ENCODE measurements at regions not wholly inside any gene's neighbourhood (a gene's known extent, or its start where the extent isn't known, plus 50 kb on each side); places are given as distances from the start of the nearest gene placed in this dataset.

- CTCF ChIA-PET = no interaction called here
Measured at GRCh38 chr12:61018571-61018970, 1241.6 kb upstream of the USP15 start.

GRCh38 chr12:61023231-61023630, 1237.0 kb upstream of the USP15 start:
- H3K4me1 Mint-ChIP-seq (ENCODE audit: low read depth) = no peaks in the 10 kb centered on the region

More at GRCh38 chr12:61018571-61018970, 1241.6 kb upstream of the USP15 start:
- Mint-ChIP-seq H3K36me3 (ENCODE audit: low read depth) (no peaks in the 10 kb centered on the region), H3K4me1 (ENCODE audit: low read depth) (no peaks in the 10 kb centered on the region), H3K27ac (no peak overlapping the region), H3K4me3 (no peak overlapping the region), H3K9me3 (peaks cover 13% of the 10 kb centered on the region), H3K27me3 (no peaks in the 10 kb centered on the region)
- POLR2A ChIA-PET = no interaction called here
- ATAC-seq (no peak), DNase-seq (no peak)
- intact Hi-C loops (cut with micrococcal nuclease) = no loop called here
- TF ChIP-seq CTCF (IDR thresholded peaks at IDR 0.05) = no peak

GRCh38 chr12:61029516-61029915, 1230.7 kb upstream of the USP15 start:
- POLR2A ChIA-PET = no interaction called here
- no peak overlapping the region for H3K4me3 Mint-ChIP-seq
- H3K27me3 Mint-ChIP-seq = no peaks in the 10 kb centered on the region
- TF ChIP-seq CTCF (IDR thresholded peaks at IDR 0.05) = peak; percentile 44
- H3K9me3 Mint-ChIP-seq = peaks cover 2% of the 10 kb centered on the region
- DNase-seq (no peak), ATAC-seq (no peak)
- intact Hi-C loops (cut with micrococcal nuclease) = no loop called here
- no peaks in the 10 kb centered on the region for H3K4me1 Mint-ChIP-seq (ENCODE audit: low read depth)
- H3K27ac Mint-ChIP-seq = no peak overlapping the region
- CTCF ChIA-PET = no interaction called here
- no peaks in the 10 kb centered on the region for H3K36me3 Mint-ChIP-seq (ENCODE audit: low read depth)

More at GRCh38 chr12:61023231-61023630, 1237.0 kb upstream of the USP15 start:
- ATAC-seq (no peak), DNase-seq (no peak)
- CTCF ChIA-PET = no interaction called here
- H3K27me3 Mint-ChIP-seq = no peaks in the 10 kb centered on the region
- no peak overlapping the region for H3K4me3 Mint-ChIP-seq
- no peak for TF ChIP-seq CTCF (IDR thresholded peaks at IDR 0.05)
- POLR2A ChIA-PET = no interaction called here
- intact Hi-C loops (cut with micrococcal nuclease) = no loop called here
- H3K9me3 Mint-ChIP-seq = peaks cover 18% of the 10 kb centered on the region
- no peak overlapping the region for H3K27ac Mint-ChIP-seq
- H3K36me3 Mint-ChIP-seq (ENCODE audit: low read depth) = no peaks in the 10 kb centered on the region

- TF ChIP-seq CTCF (IDR thresholded peaks at IDR 0.05) = no peak
- Mint-ChIP-seq H3K4me1 (ENCODE audit: low read depth) (no peaks in the 10 kb centered on the region), H3K9me3 (peaks cover 9% of the 10 kb centered on the region), H3K4me3 (no peak overlapping the region), H3K27ac (no peak overlapping the region), H3K27me3 (no peaks in the 10 kb centered on the region), H3K36me3 (ENCODE audit: low read depth) (no peaks in the 10 kb centered on the region)
- ATAC-seq (no peak), DNase-seq (no peak)
- POLR2A ChIA-PET = no interaction called here
- intact Hi-C loops (cut with micrococcal nuclease) = no loop called here
- CTCF ChIA-PET = no interaction called here
Measured at GRCh38 chr12:61037792-61038191, 1222.4 kb upstream of the USP15 start.

- H3K4me1 Mint-ChIP-seq (ENCODE audit: low read depth) = no peaks in the 10 kb centered on the region
- peaks cover 3% of the 10 kb centered on the region for H3K9me3 Mint-ChIP-seq
- DNase-seq = no peak
- H3K36me3 Mint-ChIP-seq (ENCODE audit: low read depth) = no peaks in the 10 kb centered on the region
- H3K4me3 Mint-ChIP-seq = no peak overlapping the region
- POLR2A ChIA-PET = no interaction called here
- no peaks in the 10 kb centered on the region for H3K27me3 Mint-ChIP-seq
- intact Hi-C loops (cut with micrococcal nuclease) = no loop called here
- ATAC-seq = no peak
- CTCF ChIA-PET = no interaction called here
- H3K27ac Mint-ChIP-seq = no peak overlapping the region
- no peak for TF ChIP-seq CTCF (IDR thresholded peaks at IDR 0.05)
Measured at GRCh38 chr12:61043838-61044237, 1216.4 kb upstream of the USP15 start.
